ENCODE measurements at regions not wholly inside any gene's neighbourhood (a gene's known extent, or its start where the extent isn't known, plus 50 kb on each side); places are given as distances from the start of the nearest gene placed in this dataset.

DNA sequence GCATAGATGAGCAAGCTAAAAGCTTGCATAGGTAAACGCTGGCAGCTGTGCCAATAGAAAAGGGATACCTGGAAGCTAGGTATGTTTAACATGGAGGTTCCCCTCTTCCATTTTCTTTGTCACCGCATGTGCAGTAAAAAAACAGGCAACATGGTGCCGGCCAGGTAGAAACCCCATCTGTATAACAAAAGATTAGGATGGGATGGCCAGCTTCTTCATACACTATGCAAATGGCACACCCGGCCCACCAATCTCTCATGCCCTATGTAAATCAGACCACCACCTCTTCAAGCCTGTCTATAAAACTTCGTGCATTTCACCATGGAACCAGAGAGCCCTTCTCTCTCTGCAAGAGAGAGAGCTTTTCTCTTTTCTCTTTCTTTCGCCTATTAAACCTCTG lies 224.3 kb upstream of the P2RY1 start (continued):
- TF ChIP-seq NBN (IDR thresholded peaks at IDR 0.05; ENCODE audit: low read depth): no peak
- no peak for TF ChIP-seq PPARD (CRISPR knock-in tag; IDR thresholded peaks at IDR 0.05)

DNA sequence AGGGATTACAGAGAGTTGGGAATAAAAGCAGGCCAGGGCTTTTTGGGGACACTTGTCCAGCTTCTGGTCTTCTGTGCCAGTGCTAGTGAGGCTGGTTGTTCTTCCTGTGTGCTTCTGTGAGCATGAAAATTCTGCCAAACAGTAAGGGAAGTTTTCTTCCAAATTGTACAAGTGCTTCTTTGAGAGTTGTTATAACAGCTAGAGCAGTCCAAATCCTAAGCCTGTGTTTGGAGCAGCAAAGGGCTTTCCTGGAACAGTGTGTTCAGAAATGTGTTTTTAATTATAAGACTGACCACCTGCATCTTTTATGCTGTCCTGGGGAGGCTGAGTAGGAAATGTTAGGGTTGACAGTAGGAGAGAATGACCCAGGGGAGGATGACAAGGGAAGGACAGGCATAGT lies 223.0 kb upstream of the P2RY1 start:
- no peaks in the 10 kb centered on the region for H3K9me1 ChIP-seq (ENCODE audit: control insufficient read depth, insufficient read depth, low read length)
- no peaks in the 10 kb centered on the region for H3K79me2 ChIP-seq (ENCODE audit: control insufficient read depth, insufficient read depth, low read length)
- no peak overlapping the region for H3K4me2 ChIP-seq (ENCODE audit: insufficient read depth, low read length)
- no peak overlapping the region for H3K9ac ChIP-seq (ENCODE audit: insufficient read depth in 1 of 2, low read depth in 2 of 2, low read length in 2 of 2)
- FAIRE-seq: peak; percentile 29
- H3K27ac ChIP-seq (ENCODE audit: extremely low read depth, low read depth, low read length): no peak overlapping the region
- H3K9me3 ChIP-seq (replicated peaks; ENCODE audit: control insufficient read depth, insufficient read depth, low read depth, low read length): no peaks in the 10 kb centered on the region
- no peaks in the 10 kb centered on the region for H4K20me1 ChIP-seq (replicated peaks; ENCODE audit: control insufficient read depth, insufficient read depth, low read length)
- peaks cover 0 to 4% of the 10 kb centered on the region in 2 experiments; a peak in 2 of 5 replicates for H3K4me1 ChIP-seq (replicated peaks in 1 of 2; ENCODE audit: control insufficient read depth in 2 of 2, insufficient read depth in 2 of 2, low read length in 2 of 2)
- no peak; the same call in 2 of the 3 replicates for ATAC-seq
- in situ Hi-C loops (cut with MboI): no loop called here
- H3K4me3 ChIP-seq: no peak overlapping the region
- ChIA-PET CTCF (ENCODE audit: low intra/inter-chr PET ratio) (no interaction called here), POLR2A (interaction anchor here (0.7 to 1.3 kb wide), 2 partner anchors 9 to 40 kb away, joined by 3 read pairs; no protein-coding TSS in a partner anchor)
- H2AFZ ChIP-seq (ENCODE audit: low read depth, low read length): peak overlapping the region; percentile 22; the same call in 1 of the 2 replicates
- no peaks in the 10 kb centered on the region for H3K27me3 ChIP-seq (ENCODE audit: control insufficient read depth in 2 of 2, insufficient read depth in 2 of 2, low read length in 2 of 2)
- no peak for DNase-seq (ENCODE audit: extremely low read depth in 1 of 4, low spot score in 3 of 4)
- TF ChIP-seq MTA1 (IDR thresholded peaks at IDR 0.05; ENCODE audit: borderline replicate concordance): no peak
- TF ChIP-seq, protein P1, sequence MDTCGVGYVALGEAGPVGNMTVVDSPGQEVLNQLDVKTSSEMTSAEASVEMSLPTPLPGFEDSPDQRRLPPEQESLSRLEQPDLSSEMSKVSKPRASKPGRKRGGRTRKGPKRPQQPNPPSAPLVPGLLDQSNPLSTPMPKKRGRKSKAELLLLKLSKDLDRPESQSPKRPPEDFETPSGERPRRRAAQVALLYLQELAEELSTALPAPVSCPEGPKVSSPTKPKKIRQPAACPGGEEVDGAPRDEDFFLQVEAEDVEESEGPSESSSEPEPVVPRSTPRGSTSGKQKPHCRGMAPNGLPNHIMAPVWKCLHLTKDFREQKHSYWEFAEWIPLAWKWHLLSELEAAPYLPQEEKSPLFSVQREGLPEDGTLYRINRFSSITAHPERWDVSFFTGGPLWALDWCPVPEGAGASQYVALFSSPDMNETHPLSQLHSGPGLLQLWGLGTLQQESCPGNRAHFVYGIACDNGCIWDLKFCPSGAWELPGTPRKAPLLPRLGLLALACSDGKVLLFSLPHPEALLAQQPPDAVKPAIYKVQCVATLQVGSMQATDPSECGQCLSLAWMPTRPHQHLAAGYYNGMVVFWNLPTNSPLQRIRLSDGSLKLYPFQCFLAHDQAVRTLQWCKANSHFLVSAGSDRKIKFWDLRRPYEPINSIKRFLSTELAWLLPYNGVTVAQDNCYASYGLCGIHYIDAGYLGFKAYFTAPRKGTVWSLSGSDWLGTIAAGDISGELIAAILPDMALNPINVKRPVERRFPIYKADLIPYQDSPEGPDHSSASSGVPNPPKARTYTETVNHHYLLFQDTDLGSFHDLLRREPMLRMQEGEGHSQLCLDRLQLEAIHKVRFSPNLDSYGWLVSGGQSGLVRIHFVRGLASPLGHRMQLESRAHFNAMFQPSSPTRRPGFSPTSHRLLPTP (IDR thresholded peaks at IDR 0.05; ENCODE audit: borderline replicate concordance, extremely low read depth, insufficient read length): no peak
- no peak for TF ChIP-seq MIER1 (IDR thresholded peaks at IDR 0.05; ENCODE audit: low read depth)
- TF ChIP-seq LARP7 (IDR thresholded peaks at IDR 0.05): no peak
- intact Hi-C loops (cut with micrococcal nuclease): no loop called here
- BruUV-seq (replicated peaks): no TSS peak
- H3K36me3 ChIP-seq (ENCODE audit: control insufficient read depth, insufficient read depth, low read length): no peaks in the 10 kb centered on the region

Data from K562 (cell line).